Prostate gland (tissue), 2 donors: ENCODE measurements at regions not wholly inside any gene's neighbourhood (a gene's known extent, or its start where the extent isn't known, plus 50 kb on each side); places are given as distances from the start of the nearest gene placed in this dataset.

ENCODE experiments used
- DNase-seq: peaks from one replicate; pipeline ENCODE4 v3.0.0-alpha.2; 2019; ENCODE audit warnings: low spot score
- H3K27ac ChIP-seq, 2 donors: fragments of 200-600 bp; sonication (generic); 2 replicates each; pipeline ENCODE4 v1.5.1; 2017 to 2019
- H3K27me3 ChIP-seq: fragments of 200-600 bp; sonication (generic); replicated peaks from 2 replicates; pipeline ENCODE4 v1.5.1; 2019; ENCODE audit not compliant: insufficient read depth
- H3K36me3 ChIP-seq, 2 donors: fragments of 200-600 bp; sonication (generic); 1 replicate in 1 of 2; 2 replicates in 1 of 2; pipeline versions ENCODE4 v1.5.1 to v1.8.1; 2017 to 2019
- H3K4me1 ChIP-seq: fragments of 200-600 bp; sonication (generic); replicated peaks from 2 replicates; pipeline ENCODE4 v1.5.1; 2019
- H3K4me3 ChIP-seq, 2 donors: fragments of 200-600 bp; sonication (generic); 2 replicates each; pipeline ENCODE4 v1.5.1; 2017 to 2019
- H3K9me3 ChIP-seq: fragments of 200-600 bp; sonication (generic); 2 replicates; pipeline ENCODE4 v1.5.1; 2017
- CTCF ChIP-seq, 4 experiments: fragments of 200-600 bp in 2 of 4; fragments of 450-650 bp in 2 of 4; sonication (generic) in 2 of 4; IDR thresholded peaks; 1 replicate in 3 of 4; 2 replicates in 1 of 4; pipeline ENCODE4 v1.5.1; 2016 to 2019; ENCODE audit warnings: antibody characterized with exemption in 4 of 4, mild to moderate bottlenecking in 2 of 4, moderate library complexity in 2 of 4
- POLR2A ChIP-seq: fragments of 450-650 bp; IDR thresholded peaks from one replicate; pipeline ENCODE4 v1.6.1; 2016; ENCODE audit warnings: antibody characterized with exemption, mild to moderate bottlenecking
- POLR2AphosphoS5 ChIP-seq: sonication (generic); formaldehyde crosslinking; IDR thresholded peaks from one replicate; pipeline ENCODE4 v1.6.1; 2017; ENCODE audit warnings: antibody characterized with exemption
- WGBS: methylation state at CpG from one replicate; pipeline ENCODE4 v1.1.5; 2018; 5-methylcytosine and 5-hydroxymethylcytosine counted together
- intact Hi-C: fragments of 100-400 bp; cut with DNase I; formaldehyde crosslinking; loops from one replicate; pipeline ENCODE4 v1.14.2; 2022

DNA sequence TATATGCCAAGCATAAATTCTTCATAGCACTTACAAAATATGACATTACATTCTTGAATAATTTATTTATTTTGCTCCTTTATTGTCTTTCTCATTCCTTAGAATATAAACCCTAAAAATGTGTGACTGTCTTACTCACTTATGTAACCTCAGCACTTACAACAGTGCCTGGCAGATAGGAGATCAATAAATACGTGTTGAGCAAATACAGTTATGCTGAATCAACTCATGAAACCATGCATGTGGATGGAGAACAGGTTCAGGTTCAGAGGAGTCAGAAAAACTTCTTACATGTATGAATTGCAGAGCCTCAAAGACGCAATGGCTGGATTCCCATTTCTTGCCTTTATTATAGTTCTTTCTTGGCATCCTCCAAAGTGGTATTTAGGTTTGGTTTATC lies 659.4 kb upstream of the CHAC2 start:
- no peak overlapping the region for H3K27ac ChIP-seq
- no peaks in the 10 kb centered on the region for H3K4me1 ChIP-seq
- no peaks in the 10 kb centered on the region for H3K9me3 ChIP-seq
- TF ChIP-seq POLR2A (no peak), CTCF (IDR thresholded peaks at IDR 0.05) (no peak), POLR2AphosphoS5 (no peak)
- no peaks in the 10 kb centered on the region for H3K36me3 ChIP-seq
- 73% methylated on average over 2 of the region's 2 CpGs for WGBS
- DNase-seq = no peak
- H3K4me3 ChIP-seq = no peak overlapping the region
- no peaks in the 10 kb centered on the region for H3K27me3 ChIP-seq
- intact Hi-C loops = no loop called here

DNA sequence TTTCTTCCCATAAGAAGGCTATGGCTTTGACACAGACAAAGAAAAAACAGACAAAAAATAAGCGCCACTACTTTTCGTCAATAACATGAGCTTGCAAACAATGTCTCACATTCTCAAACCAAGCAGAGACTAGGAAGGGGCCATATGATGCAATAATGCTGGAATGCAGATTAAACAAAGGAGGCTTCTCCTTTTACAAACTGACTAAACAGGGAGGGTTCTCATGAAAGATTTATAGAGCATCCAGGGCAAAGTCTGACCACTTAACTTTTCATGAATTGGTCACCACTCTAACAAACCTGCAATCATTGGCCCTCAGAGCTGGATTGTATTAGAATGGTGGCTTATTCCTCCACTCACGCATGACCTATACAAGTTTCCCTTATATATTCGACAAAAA lies 663.3 kb upstream of the CHAC2 start:
- intact Hi-C loops = no loop called here
- H3K27me3 ChIP-seq = no peaks in the 10 kb centered on the region
- no peak for DNase-seq
- TF ChIP-seq POLR2A (no peak), CTCF (IDR thresholded peaks at IDR 0.05) (no peak), POLR2AphosphoS5 (no peak)
- H3K4me1 ChIP-seq = no peaks in the 10 kb centered on the region
- H3K36me3 ChIP-seq = no peaks in the 10 kb centered on the region
- no peaks in the 10 kb centered on the region for H3K9me3 ChIP-seq
- 59% methylated on average over 4 of the region's 4 CpGs for WGBS
- no peak overlapping the region for H3K27ac ChIP-seq
- no peak overlapping the region for H3K4me3 ChIP-seq

- DNase-seq = no peak
- Histone ChIP-seq H3K9me3 (no peaks in the 10 kb centered on the region), H3K4me1 (no peaks in the 10 kb centered on the region), H3K27ac (no peak overlapping the region), H3K36me3 (no peaks in the 10 kb centered on the region), H3K4me3 (no peak overlapping the region), H3K27me3 (no peaks in the 10 kb centered on the region)
- TF ChIP-seq CTCF (IDR thresholded peaks at IDR 0.05) (no peak), POLR2AphosphoS5 (no peak), POLR2A (no peak)
- intact Hi-C loops = no loop called here
These were observed 663.9 kb upstream of the CHAC2 start for GRCh38 chr2:53103679-53104078.

GRCh38 chr2:53098696-53099078 lies 668.9 kb upstream of the CHAC2 start:
- TF ChIP-seq CTCF (IDR thresholded peaks at IDR 0.05) = no peak
- TF ChIP-seq POLR2A = no peak
- TF ChIP-seq POLR2AphosphoS5 = no peak
- intact Hi-C loops = no loop called here
- Histone ChIP-seq H3K4me3 (no peak overlapping the region), H3K36me3 (no peaks in the 10 kb centered on the region), H3K9me3 (no peaks in the 10 kb centered on the region), H3K27me3 (no peaks in the 10 kb centered on the region), H3K4me1 (no peaks in the 10 kb centered on the region), H3K27ac (no peak overlapping the region)
- DNase-seq = no peak
- WGBS = 74% methylated on average over 4 of the region's 4 CpGs

- 67% methylated on average over 4 of the region's 4 CpGs for WGBS
- no peak overlapping the region for H3K27ac ChIP-seq
These were observed 671.3 kb upstream of the CHAC2 start for GRCh38 chr2:53096351-53096750.

More at GRCh38 chr2:53096351-53096750, 671.3 kb upstream of the CHAC2 start:
- intact Hi-C loops = no loop called here
- no peak overlapping the region for H3K4me3 ChIP-seq
- DNase-seq = no peak
- no peaks in the 10 kb centered on the region for H3K27me3 ChIP-seq
- no peaks in the 10 kb centered on the region for H3K36me3 ChIP-seq
- H3K4me1 ChIP-seq = no peaks in the 10 kb centered on the region
- TF ChIP-seq CTCF (IDR thresholded peaks at IDR 0.05) = no peak
- TF ChIP-seq POLR2AphosphoS5 = no peak
- no peak for TF ChIP-seq POLR2A
- no peaks in the 10 kb centered on the region for H3K9me3 ChIP-seq
